Peyer's patch (tissue), 4 donors: ENCODE measurements at regions not wholly inside any gene's neighbourhood (a gene's known extent, or its start where the extent isn't known, plus 50 kb on each side); places are given as distances from the start of the nearest gene placed in this dataset.
"Not testable (repeated sequence)": the region's sequence is repeated elsewhere in the genome, so short reads cannot be mapped to it uniquely, and the experiment has no call there.

Source experiments
- DNase-seq, 3 donors: peaks; one replicate each; pipeline ENCODE4 v3.0.0-alpha.2; 2017 to 2019
- H3K27ac ChIP-seq, 4 donors: fragments of 200-600 bp; sonication (generic); one replicate each; pipeline ENCODE4 v1.5.1; 2016 to 2019
- H3K27me3 ChIP-seq, 2 donors: fragments of 200-600 bp; sonication (generic); one replicate each; pipeline ENCODE4 v1.5.1; 2019
- H3K36me3 ChIP-seq, 3 donors: fragments of 200-600 bp; sonication (generic); one replicate each; pipeline ENCODE4 v1.5.1; 2016 to 2019
- H3K4me1 ChIP-seq, 4 donors: fragments of 200-600 bp; sonication (generic); one replicate each; pipeline ENCODE4 v1.5.1; 2016 to 2019
- H3K4me3 ChIP-seq, 4 donors: fragments of 200-600 bp; sonication (generic); 1 replicate in 3 of 4; 2 replicates in 1 of 4; pipeline ENCODE4 v1.5.1; 2016 to 2019; ENCODE audit warnings: mild to moderate bottlenecking in 1 of 4
- H3K9me3 ChIP-seq, 4 donors: fragments of 200-600 bp; sonication (generic); one replicate each; pipeline ENCODE4 v1.5.1; 2016 to 2019; ENCODE audit warnings: mild to moderate bottlenecking in 1 of 4
- CTCF ChIP-seq, 6 experiments: fragments of 450-650 bp in 4 of 6; fragments of 200-600 bp in 2 of 6; sonication (generic) in 1 of 6; IDR thresholded peaks; one replicate each; pipeline ENCODE4 v1.5.1; 2017 to 2019; ENCODE audit warnings: antibody characterized with exemption in 6 of 6, mild to moderate bottlenecking in 3 of 6, moderate library complexity in 1 of 6
- POLR2A ChIP-seq, 2 donors: fragments of 450-650 bp; IDR thresholded peaks; one replicate each; pipeline ENCODE4 v1.5.1; 2017; ENCODE audit warnings: antibody characterized with exemption in 2 of 2, mild to moderate bottlenecking in 2 of 2, moderate library complexity in 2 of 2

DNA sequence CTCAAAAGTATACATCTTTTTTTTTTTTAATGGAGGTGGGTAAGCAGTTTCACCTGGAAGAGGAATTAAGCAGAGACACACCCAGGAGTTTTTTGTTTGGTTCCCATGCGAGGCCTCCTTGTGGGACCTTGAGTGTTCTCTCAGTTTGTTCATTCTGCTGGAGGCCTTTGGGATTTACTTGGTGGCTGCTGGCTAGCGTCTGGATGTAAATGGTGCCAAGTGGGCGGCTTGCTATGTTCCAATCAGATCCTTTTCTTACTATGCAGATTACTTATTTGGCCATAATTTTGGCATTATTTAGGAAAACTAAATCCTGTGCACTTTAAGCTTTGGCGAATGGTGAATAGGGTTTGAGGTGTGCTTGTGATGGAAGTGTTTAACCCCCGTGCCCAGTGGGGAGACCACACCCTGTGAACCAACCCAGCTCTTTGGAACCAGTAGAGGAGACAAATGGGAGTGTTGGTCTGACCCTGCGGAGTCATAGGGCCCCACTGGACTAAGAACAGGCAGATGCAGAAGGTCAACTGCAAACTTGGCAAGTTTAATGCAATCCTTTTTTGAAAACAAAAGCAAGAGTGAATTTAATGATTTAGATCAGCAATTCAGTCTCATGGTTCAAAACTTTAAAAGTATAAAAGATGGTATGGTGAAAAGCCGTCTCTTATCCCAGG lies 79.4 kb downstream of the EBLN2 start:
- H3K4me3 ChIP-seq, result no peak overlapping the region
- H3K36me3 ChIP-seq, result no peaks in the 10 kb centered on the region
- H3K27me3 ChIP-seq, result no peaks in the 10 kb centered on the region
- no peak for DNase-seq
- no peak for TF ChIP-seq POLR2A (IDR thresholded peaks at IDR 0.05)
- TF ChIP-seq CTCF (IDR thresholded peaks at IDR 0.05), result no peak
- no peaks in the 10 kb centered on the region for H3K4me1 ChIP-seq
- H3K27ac ChIP-seq, result no peak overlapping the region
- H3K9me3 ChIP-seq, result no peaks in the 10 kb centered on the region

DNA sequence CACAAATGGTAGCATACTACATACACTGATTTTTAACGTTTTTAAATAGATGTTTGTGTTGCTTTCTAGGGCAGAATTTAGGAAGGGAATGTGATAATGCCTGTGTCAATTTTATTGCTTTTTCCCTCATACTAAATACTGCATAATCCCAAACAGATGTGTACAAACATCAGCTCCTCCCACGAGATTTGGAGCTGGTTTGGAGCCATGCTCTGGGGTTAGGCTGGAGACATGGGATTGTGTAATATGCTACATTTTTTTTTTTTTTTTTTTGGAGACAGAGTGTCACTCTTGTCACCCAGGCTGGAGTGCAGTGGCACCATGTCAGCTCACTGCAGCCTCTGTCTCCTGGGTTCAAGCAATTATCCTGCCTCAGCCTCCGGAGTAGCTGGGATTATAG lies 80.1 kb downstream of the EBLN2 start:
- TF ChIP-seq CTCF (IDR thresholded peaks at IDR 0.05), result no peak
- TF ChIP-seq POLR2A (IDR thresholded peaks at IDR 0.05), result no peak
- no peak overlapping the region for H3K27ac ChIP-seq
- DNase-seq, result no peak
- H3K9me3 ChIP-seq, result no peaks in the 10 kb centered on the region
- no peaks in the 10 kb centered on the region for H3K27me3 ChIP-seq
- H3K4me3 ChIP-seq, result no peak overlapping the region
- H3K4me1 ChIP-seq, result no peaks in the 10 kb centered on the region
- H3K36me3 ChIP-seq, result no peaks in the 10 kb centered on the region

GRCh38 chr3:73143401-73143800 lies 81.9 kb downstream of the EBLN2 start:
- Histone ChIP-seq H3K4me3 (no peak overlapping the region), H3K9me3 (no peaks in the 10 kb centered on the region), H3K36me3 (no peaks in the 10 kb centered on the region), H3K4me1 (no peaks in the 10 kb centered on the region), H3K27ac (no peak overlapping the region), H3K27me3 (no peaks in the 10 kb centered on the region)
- DNase-seq, result no peak
- TF ChIP-seq POLR2A (IDR thresholded peaks at IDR 0.05), result no peak
- TF ChIP-seq CTCF (IDR thresholded peaks at IDR 0.05), result no peak

DNA sequence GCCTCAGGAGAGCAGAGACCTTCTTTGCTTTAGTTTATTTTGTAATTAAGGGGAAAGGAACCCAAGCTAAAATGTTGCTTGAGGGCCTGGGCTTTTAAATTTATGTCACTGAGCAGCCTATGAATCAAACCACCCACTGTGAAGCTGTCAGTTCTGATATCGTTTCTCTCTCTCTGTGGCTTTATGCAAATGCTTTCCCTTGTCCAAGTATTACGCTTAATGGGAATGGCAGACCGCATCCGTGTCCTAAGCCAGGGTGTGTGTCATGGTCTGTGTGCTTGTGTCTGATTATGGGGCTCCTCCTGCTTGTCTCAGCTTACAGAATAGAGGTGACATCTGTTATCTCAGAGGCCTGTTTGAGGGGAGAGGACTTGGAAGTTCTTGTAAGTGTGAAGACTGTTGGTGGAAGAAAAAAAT lies 82.4 kb downstream of the EBLN2 start:
- Histone ChIP-seq H3K9me3 (no peaks in the 10 kb centered on the region), H3K27me3 (no peaks in the 10 kb centered on the region), H3K4me3 (no peak overlapping the region), H3K36me3 (no peaks in the 10 kb centered on the region), H3K27ac (no peak overlapping the region), H3K4me1 (no peaks in the 10 kb centered on the region)
- no peak for TF ChIP-seq CTCF (IDR thresholded peaks at IDR 0.05)
- TF ChIP-seq POLR2A (IDR thresholded peaks at IDR 0.05), result no peak
- DNase-seq, result no peak

GRCh38 chr3:73144276-73144675 lies 82.8 kb downstream of the EBLN2 start:
- no peak for TF ChIP-seq CTCF (IDR thresholded peaks at IDR 0.05)
- no peak for TF ChIP-seq POLR2A (IDR thresholded peaks at IDR 0.05)
- no peaks in the 10 kb centered on the region for H3K36me3 ChIP-seq
- no peak overlapping the region for H3K27ac ChIP-seq
- DNase-seq, result no peak
- no peak overlapping the region for H3K4me3 ChIP-seq
- H3K27me3 ChIP-seq, result no peaks in the 10 kb centered on the region
- no peaks in the 10 kb centered on the region for H3K4me1 ChIP-seq
- no peaks in the 10 kb centered on the region for H3K9me3 ChIP-seq

- Histone ChIP-seq H3K9me3 (no peaks in the 10 kb centered on the region), H3K27ac (no peak overlapping the region), H3K27me3 (no peaks in the 10 kb centered on the region), H3K36me3 (no peaks in the 10 kb centered on the region), H3K4me3 (no peak overlapping the region), H3K4me1 (no peaks in the 10 kb centered on the region)
- TF ChIP-seq CTCF (IDR thresholded peaks at IDR 0.05) (no peak), POLR2A (IDR thresholded peaks at IDR 0.05) (no peak)
- DNase-seq, result no peak
Measured at GRCh38 chr3:73144828-73145227, 83.4 kb downstream of the EBLN2 start.

GRCh38 chr3:73147479-73147878 lies 86.0 kb downstream of the EBLN2 start:
- H3K9me3 ChIP-seq, DNase-seq, H3K4me3 ChIP-seq, H3K27me3 ChIP-seq, H3K4me1 ChIP-seq, H3K27ac ChIP-seq, H3K36me3 ChIP-seq: not testable (repeated sequence)
